DMS153 treated with DMSO at 0.1 percent for 48 hours (cell line): ENCODE measurements at regions not wholly inside any gene's neighbourhood (a gene's known extent, or its start where the extent isn't known, plus 50 kb on each side); places are given as distances from the start of the nearest gene placed in this dataset.
"Not testable (repeated sequence)": the region's sequence is repeated elsewhere in the genome, so short reads cannot be mapped to it uniquely, and the experiment has no call there.

Source experiments
- DNase-seq: peaks from one replicate; lab custom pipeline; 2025; ENCODE audit not compliant: unreplicated experiment; lab: John Stamatoyannopoulos, UW

GRCh38 chr2:150267651-150268415 lies 219.6 kb downstream of the RND3 start:
- no peak for DNase-seq

GRCh38 chr2:150266931-150267330 lies 220.5 kb downstream of the RND3 start:
- DNase-seq = no peak

GRCh38 chr2:150264442-150264841 lies 223.0 kb downstream of the RND3 start:
- DNase-seq = no peak

- no peak for DNase-seq
Measured at GRCh38 chr2:150261691-150262090, 225.8 kb downstream of the RND3 start.

- no peak for DNase-seq
Measured at GRCh38 chr2:150260636-150261035, 226.8 kb downstream of the RND3 start.

GRCh38 chr2:150259746-150260145 lies 227.7 kb downstream of the RND3 start:
- no peak for DNase-seq

GRCh38 chr2:150258781-150259307 lies 228.6 kb downstream of the RND3 start:
- DNase-seq = no peak

- DNase-seq = no peak
Measured at GRCh38 chr2:150256736-150257135, 230.7 kb downstream of the RND3 start.

- no peak for DNase-seq
Measured at GRCh38 chr2:150255528-150255927, 231.9 kb downstream of the RND3 start.

- DNase-seq = not testable (repeated sequence)
Measured at GRCh38 chr2:150249735-150250134, 237.7 kb downstream of the RND3 start.

GRCh38 chr2:150247481-150247880 lies 240.0 kb downstream of the RND3 start:
- DNase-seq = no peak

- DNase-seq = no peak
Measured at GRCh38 chr2:150234787-150235446, 252.6 kb downstream of the RND3 start.

GRCh38 chr2:150232871-150233270 lies 254.6 kb downstream of the RND3 start:
- DNase-seq = no peak

GRCh38 chr2:150232321-150232720 lies 255.1 kb downstream of the RND3 start:
- no peak for DNase-seq

- no peak for DNase-seq
Measured at GRCh38 chr2:150230616-150231015, 256.9 kb downstream of the RND3 start.

- DNase-seq = no peak
Measured at GRCh38 chr2:150230004-150230403, 257.5 kb downstream of the RND3 start.

- DNase-seq = no peak
Measured at GRCh38 chr2:150228936-150229335, 258.5 kb downstream of the RND3 start.

GRCh38 chr2:150225030-150225429 lies 262.4 kb downstream of the RND3 start:
- no peak for DNase-seq

GRCh38 chr2:150224321-150224720 lies 263.1 kb downstream of the RND3 start:
- DNase-seq = no peak

GRCh38 chr2:150222942-150223341 lies 264.5 kb downstream of the RND3 start:
- no peak for DNase-seq

GRCh38 chr2:150222379-150222778 lies 265.1 kb downstream of the RND3 start:
- DNase-seq = no peak

GRCh38 chr2:150219861-150220260 lies 267.6 kb downstream of the RND3 start:
- DNase-seq = no peak
